Uterus (tissue), 2 donors: ENCODE measurements at regions not wholly inside any gene's neighbourhood (a gene's known extent, or its start where the extent isn't known, plus 50 kb on each side); places are given as distances from the start of the nearest gene placed in this dataset.

Experiments used
- CTCF ChIP-seq, 4 experiments: fragments of 200-600 bp in 2 of 4; fragments of 450-650 bp in 2 of 4; sonication (generic) in 2 of 4; IDR thresholded peaks; one replicate each; pipeline ENCODE4 v1.5.1; 2016 to 2019; ENCODE audit warnings: antibody characterized with exemption in 4 of 4, mild to moderate bottlenecking in 2 of 4, moderate library complexity in 1 of 4
- POLR2A ChIP-seq, 2 donors: fragments of 450-650 bp; IDR thresholded peaks; one replicate each; pipeline ENCODE4 v1.6.1; 2016; ENCODE audit warnings: antibody characterized with exemption in 2 of 2, mild to moderate bottlenecking in 1 of 2, moderate library complexity in 1 of 2

- TF ChIP-seq POLR2A (IDR thresholded peaks at IDR 0.05) (no peak), CTCF (IDR thresholded peaks at IDR 0.05) (no peak)
Observed at GRCh38 chr6:102793752-102794151, 1400.2 kb downstream of the GRIK2 start.
